ENCODE measurements at regions not wholly inside any gene's neighbourhood (a gene's known extent, or its start where the extent isn't known, plus 50 kb on each side); places are given as distances from the start of the nearest gene placed in this dataset.

- no peak for DNase-seq
Measured at GRCh38 chr9:117547904-117548303, 133.0 kb upstream of the ASTN2 start.

- DNase-seq, result no peak
Measured at GRCh38 chr9:117546894-117547678, 132.2 kb upstream of the ASTN2 start.

- DNase-seq, result no peak
Measured at GRCh38 chr9:117545846-117546245, 131.0 kb upstream of the ASTN2 start.

GRCh38 chr9:117543089-117543488, 128.2 kb upstream of the ASTN2 start:
- no peak for DNase-seq

- DNase-seq, result no peak
Measured at GRCh38 chr9:117542021-117542420, 127.2 kb upstream of the ASTN2 start.

- no peak for DNase-seq
Measured at GRCh38 chr9:117541181-117541580, 126.3 kb upstream of the ASTN2 start.

- no peak for DNase-seq
Measured at GRCh38 chr9:117535973-117536372, 121.1 kb upstream of the ASTN2 start.

GRCh38 chr9:117535434-117535833, 120.6 kb upstream of the ASTN2 start:
- no peak for DNase-seq

- DNase-seq, result no peak
Measured at GRCh38 chr9:117528225-117528624, 113.4 kb upstream of the ASTN2 start.

GRCh38 chr9:117526674-117527073, 111.8 kb upstream of the ASTN2 start:
- DNase-seq, result peak; percentile 27

- DNase-seq, result no peak
Measured at GRCh38 chr9:117523531-117524153, 108.8 kb upstream of the ASTN2 start.

GRCh38 chr9:117521293-117521692, 106.4 kb upstream of the ASTN2 start:
- DNase-seq, result no peak

GRCh38 chr9:117516676-117517632, 102.1 kb upstream of the ASTN2 start:
- no peak for DNase-seq

GRCh38 chr9:117511852-117512481, 97.1 kb upstream of the ASTN2 start:
- no peak for DNase-seq

- no peak for DNase-seq
Measured at GRCh38 chr9:117496307-117496706, 81.5 kb upstream of the ASTN2 start.

- peak; percentile 55 for DNase-seq
Measured at GRCh38 chr9:117494401-117495090, 79.7 kb upstream of the ASTN2 start.

- DNase-seq, result no peak
Measured at GRCh38 chr9:117492476-117492875, 77.6 kb upstream of the ASTN2 start.

- no peak for DNase-seq
Measured at GRCh38 chr9:117491491-117491890, 76.6 kb upstream of the ASTN2 start.

- no peak for DNase-seq
Measured at GRCh38 chr9:117490199-117490598, 75.3 kb upstream of the ASTN2 start.

- DNase-seq, result no peak
Measured at GRCh38 chr9:117488659-117489058, 73.8 kb upstream of the ASTN2 start.

GRCh38 chr9:117487555-117488175, 72.8 kb upstream of the ASTN2 start:
- DNase-seq, result peak; percentile 97

GRCh38 chr9:117486426-117486825, 71.6 kb upstream of the ASTN2 start:
- no peak for DNase-seq

All from NCI-H1092 treated with DMSO at 0.1 percent for 48 hours (cell line).